ENCODE measurements at regions not wholly inside any gene's neighbourhood (a gene's known extent, or its start where the extent isn't known, plus 50 kb on each side); places are given as distances from the start of the nearest gene placed in this dataset.

- Histone ChIP-seq H3K27ac (no peak overlapping the region), H4K20me1 (ENCODE audit: insufficient read depth) (no peaks in the 10 kb centered on the region), H3K4me3 (no peak overlapping the region), H3F3A (ENCODE audit: insufficient read depth, low read depth) (no peaks in the 10 kb centered on the region), H3K27me3 (ENCODE audit: insufficient read depth, low read depth) (no peaks in the 10 kb centered on the region), H3K79me2 (ENCODE audit: low read depth) (no peaks in the 10 kb centered on the region), H3K9me2 (ENCODE audit: insufficient read depth) (no peaks in the 10 kb centered on the region), H2AFZ (no peak overlapping the region), H3K4me1 (replicated peaks; ENCODE audit: insufficient read depth) (no peaks in the 10 kb centered on the region), H3K4me2 (no peak overlapping the region), H3K9me3 (ENCODE audit: insufficient read depth, low read depth) (peaks cover 11% of the 10 kb centered on the region), H3K36me3 (ENCODE audit: low read depth) (no peaks in the 10 kb centered on the region)
- ChIA-PET CTCF (interaction anchor here (0.7 kb wide), 1 partner anchor 34 kb away, joined by 3 read pairs; no protein-coding TSS in a partner anchor), POLR2A (ENCODE audit: unreplicated experiment) (no interaction called here)
- intact Hi-C loops (cut with micrococcal nuclease; ENCODE audit: unreplicated experiment), result no loop called here
- BruUV-seq (replicated peaks), result no TSS peak
- no peak for DNase-seq
- TF ChIP-seq CTCF (conservative IDR thresholded peaks at IDR 0.05) (no peak), EZH2 (IDR thresholded peaks at IDR 0.05; ENCODE audit: low read depth) (no peak)
Measured at GRCh38 chr16:22683258-22683657, 130.7 kb upstream of the HS3ST2 start.

- CTCF ChIA-PET, result interaction anchor here (0.6 to 0.7 kb wide), 2 partner anchors 33 to 294 kb away, joined by 3 read pairs; no protein-coding TSS in a partner anchor
- H4K20me1 ChIP-seq (ENCODE audit: insufficient read depth), result no peaks in the 10 kb centered on the region
- H3K9me3 ChIP-seq (ENCODE audit: insufficient read depth, low read depth), result peaks cover 16% of the 10 kb centered on the region
- DNase-seq, result no peak
- no peaks in the 10 kb centered on the region for H3F3A ChIP-seq (ENCODE audit: insufficient read depth, low read depth)
- no peaks in the 10 kb centered on the region for H3K79me2 ChIP-seq (ENCODE audit: low read depth)
- H3K9me2 ChIP-seq (ENCODE audit: insufficient read depth), result no peaks in the 10 kb centered on the region
- H3K36me3 ChIP-seq (ENCODE audit: low read depth), result no peaks in the 10 kb centered on the region
- TF ChIP-seq CTCF (conservative IDR thresholded peaks at IDR 0.05) (no peak), EZH2 (IDR thresholded peaks at IDR 0.05; ENCODE audit: low read depth) (no peak)
- H2AFZ ChIP-seq, result no peak overlapping the region
- no peak overlapping the region for H3K27ac ChIP-seq
- POLR2A ChIA-PET (ENCODE audit: unreplicated experiment), result no interaction called here
- BruUV-seq (replicated peaks), result no TSS peak
- intact Hi-C loops (cut with micrococcal nuclease; ENCODE audit: unreplicated experiment), result no loop called here
- H3K4me1 ChIP-seq (replicated peaks; ENCODE audit: insufficient read depth), result no peaks in the 10 kb centered on the region
- no peak overlapping the region for H3K4me2 ChIP-seq
- H3K4me3 ChIP-seq, result no peak overlapping the region
- no peaks in the 10 kb centered on the region for H3K27me3 ChIP-seq (ENCODE audit: insufficient read depth, low read depth)
Measured at GRCh38 chr16:22683730-22684573, 130.0 kb upstream of the HS3ST2 start.

GRCh38 chr16:22684574-22685458 lies 129.1 kb upstream of the HS3ST2 start:
- no peaks in the 10 kb centered on the region for H3K36me3 ChIP-seq (ENCODE audit: low read depth)
- H3F3A ChIP-seq (ENCODE audit: insufficient read depth, low read depth), result no peaks in the 10 kb centered on the region
- POLR2A ChIA-PET (ENCODE audit: unreplicated experiment), result no interaction called here
- no peaks in the 10 kb centered on the region for H3K4me1 ChIP-seq (replicated peaks; ENCODE audit: insufficient read depth)
- H2AFZ ChIP-seq, result no peak overlapping the region
- H3K4me3 ChIP-seq, result no peak overlapping the region
- BruUV-seq (replicated peaks), result no TSS peak
- no peaks in the 10 kb centered on the region for H3K79me2 ChIP-seq (ENCODE audit: low read depth)
- peaks cover 16% of the 10 kb centered on the region for H3K9me3 ChIP-seq (ENCODE audit: insufficient read depth, low read depth)
- no peaks in the 10 kb centered on the region for H3K27me3 ChIP-seq (ENCODE audit: insufficient read depth, low read depth)
- no peak overlapping the region for H3K27ac ChIP-seq
- intact Hi-C loops (cut with micrococcal nuclease; ENCODE audit: unreplicated experiment), result no loop called here
- DNase-seq, result no peak
- CTCF ChIA-PET, result no interaction called here
- H4K20me1 ChIP-seq (ENCODE audit: insufficient read depth), result no peaks in the 10 kb centered on the region
- TF ChIP-seq CTCF (conservative IDR thresholded peaks at IDR 0.05) (no peak), EZH2 (IDR thresholded peaks at IDR 0.05; ENCODE audit: low read depth) (no peak)
- no peaks in the 10 kb centered on the region for H3K9me2 ChIP-seq (ENCODE audit: insufficient read depth)
- H3K4me2 ChIP-seq, result no peak overlapping the region
